Fibroblast of the conjunctiva (primary cell): ENCODE measurements at regions not wholly inside any gene's neighbourhood (a gene's known extent, or its start where the extent isn't known, plus 50 kb on each side); places are given as distances from the start of the nearest gene placed in this dataset.
A peak's percentile ranks its signal among the peaks of the same experiment; 100 is the strongest.

ENCODE experiments used
- DNase-seq: peaks from one replicate; pipeline ENCODE4 v3.0.0-alpha.2; 2010; ENCODE audit warnings: low read depth

- DNase-seq, result no peak
These were observed 81.2 kb upstream of the ETV6 start for GRCh38 chr12:11568155-11568761.

GRCh38 chr12:11568762-11569478 lies 80.6 kb upstream of the ETV6 start:
- DNase-seq, result no peak

GRCh38 chr12:11569716-11570115 lies 79.8 kb upstream of the ETV6 start:
- DNase-seq, result no peak

GRCh38 chr12:11573880-11574279 lies 75.6 kb upstream of the ETV6 start:
- no peak for DNase-seq

GRCh38 chr12:11576104-11576503 lies 73.4 kb upstream of the ETV6 start:
- no peak for DNase-seq

GRCh38 chr12:11577658-11578260 lies 71.7 kb upstream of the ETV6 start:
- no peak for DNase-seq

- DNase-seq, result no peak
These were observed 70.9 kb upstream of the ETV6 start for GRCh38 chr12:11578461-11578993.

GRCh38 chr12:11580125-11580751 lies 69.2 kb upstream of the ETV6 start:
- DNase-seq, result peak; percentile 84

GRCh38 chr12:11581179-11581755 lies 68.2 kb upstream of the ETV6 start:
- peak; percentile 62 for DNase-seq

- no peak for DNase-seq
These were observed 65.1 kb upstream of the ETV6 start for GRCh38 chr12:11584221-11584855.

GRCh38 chr12:11592484-11592883 lies 57.0 kb upstream of the ETV6 start:
- DNase-seq, result no peak

GRCh38 chr12:11593013-11593412 lies 56.5 kb upstream of the ETV6 start:
- DNase-seq, result no peak

GRCh38 chr12:11595080-11595479 lies 54.4 kb upstream of the ETV6 start:
- no peak for DNase-seq

GRCh38 chr12:11596141-11596540 lies 53.3 kb upstream of the ETV6 start:
- no peak for DNase-seq

- DNase-seq, result no peak
These were observed 50.6 kb upstream of the ETV6 start for GRCh38 chr12:11598900-11599299.
